Pulmonary artery endothelial cell (primary cell): ENCODE measurements at regions not wholly inside any gene's neighbourhood (a gene's known extent, or its start where the extent isn't known, plus 50 kb on each side); places are given as distances from the start of the nearest gene placed in this dataset.
"Not testable (repeated sequence)": the region's sequence is repeated elsewhere in the genome, so short reads cannot be mapped to it uniquely, and the experiment has no call there.

Experiments
- DNase-seq: peaks from one replicate; pipeline ENCODE4 v3.0.0-alpha.2; 2011; ENCODE audit warnings: low read depth, low spot score

DNA sequence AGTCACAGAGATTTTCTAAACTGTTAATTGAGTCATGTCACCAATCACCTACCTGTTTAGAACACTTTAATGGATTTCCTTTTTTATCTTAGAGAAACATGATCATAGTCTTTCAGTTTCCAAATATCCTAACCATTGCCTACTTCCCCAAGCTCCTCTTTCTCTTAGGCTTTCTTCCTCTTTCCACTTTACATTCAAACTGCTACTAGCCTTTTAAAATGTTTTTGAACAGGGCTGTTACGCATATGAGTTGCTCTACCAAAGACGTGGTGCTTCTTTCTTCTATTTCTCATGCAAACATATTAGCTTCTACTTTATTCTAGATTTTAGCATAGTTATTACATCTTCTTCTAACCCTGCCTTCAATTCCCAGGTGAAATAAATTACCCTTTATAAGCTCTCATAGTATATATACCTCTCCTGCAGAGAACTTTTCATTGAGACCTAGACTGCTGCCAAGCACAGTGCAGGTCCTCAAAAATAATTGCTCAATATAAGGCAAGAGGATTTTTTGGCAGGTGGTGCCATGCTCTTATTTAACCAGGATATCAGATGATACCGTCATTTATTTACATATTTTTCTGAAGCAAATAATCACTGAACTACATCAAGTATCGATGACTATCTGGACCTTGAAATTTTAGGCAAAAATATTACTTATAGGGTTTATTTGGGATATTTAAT lies 937.1 kb downstream of the TSN start:
- no peak for DNase-seq

DNA sequence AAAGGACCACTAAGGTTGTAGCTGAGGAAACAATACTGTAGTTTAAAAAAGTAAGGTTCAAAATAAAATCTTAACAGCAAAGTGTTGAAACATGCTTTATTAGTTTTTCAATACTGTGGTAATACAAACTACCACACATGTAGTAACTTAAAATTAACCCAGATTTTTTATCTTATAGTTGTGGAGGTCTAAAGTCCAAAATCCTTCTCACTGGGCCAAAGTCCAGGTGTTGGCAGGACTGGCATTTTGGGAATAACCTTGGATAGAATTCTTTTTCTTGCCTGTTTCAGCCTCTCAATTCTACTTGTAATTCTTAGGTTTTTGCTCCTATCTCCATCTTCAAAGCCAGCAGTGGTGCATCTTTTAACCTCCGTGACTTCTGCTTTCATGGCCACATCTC lies 942.0 kb downstream of the TSN start:
- DNase-seq: no peak

DNA sequence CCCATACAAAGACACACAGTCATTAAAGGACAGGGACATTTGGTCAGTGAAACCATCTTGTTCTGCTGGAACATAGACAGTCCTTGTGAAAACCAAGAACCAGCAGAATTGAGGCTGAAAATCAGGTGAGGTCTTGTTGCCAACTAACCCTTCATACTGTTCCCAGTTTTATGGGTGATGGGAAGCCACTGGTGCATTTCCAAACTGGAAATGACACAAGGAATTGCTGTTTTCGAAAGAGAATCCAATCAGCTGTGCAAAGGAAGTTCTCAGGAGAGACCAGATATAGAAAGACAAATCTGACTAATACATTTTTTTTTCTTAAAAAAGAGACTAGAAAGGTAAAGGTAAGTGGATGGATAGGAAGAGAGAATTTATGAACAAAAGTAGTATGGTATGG lies 948.2 kb downstream of the TSN start:
- DNase-seq: no peak

DNA sequence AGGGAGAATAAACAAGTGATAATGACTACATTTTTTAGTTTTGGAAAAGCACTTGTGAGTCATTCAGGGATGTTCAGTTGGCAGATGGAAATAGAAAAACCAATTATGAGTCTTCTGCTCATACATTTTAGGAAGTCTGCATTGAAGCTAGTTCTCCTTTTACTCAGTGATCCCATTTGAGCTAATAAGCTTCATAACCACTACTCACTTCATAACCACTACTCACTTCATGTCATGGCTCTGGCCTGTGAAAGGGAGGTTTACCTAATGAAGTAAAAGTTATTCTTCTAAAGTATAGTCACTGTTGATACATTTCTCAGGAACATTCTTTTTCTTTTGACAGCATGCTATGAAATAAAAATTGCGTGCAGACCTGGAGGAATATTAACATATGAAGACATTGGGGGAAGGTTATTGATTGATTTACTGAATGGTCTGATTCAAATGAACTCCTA lies 948.7 kb downstream of the TSN start:
- no peak for DNase-seq

DNA sequence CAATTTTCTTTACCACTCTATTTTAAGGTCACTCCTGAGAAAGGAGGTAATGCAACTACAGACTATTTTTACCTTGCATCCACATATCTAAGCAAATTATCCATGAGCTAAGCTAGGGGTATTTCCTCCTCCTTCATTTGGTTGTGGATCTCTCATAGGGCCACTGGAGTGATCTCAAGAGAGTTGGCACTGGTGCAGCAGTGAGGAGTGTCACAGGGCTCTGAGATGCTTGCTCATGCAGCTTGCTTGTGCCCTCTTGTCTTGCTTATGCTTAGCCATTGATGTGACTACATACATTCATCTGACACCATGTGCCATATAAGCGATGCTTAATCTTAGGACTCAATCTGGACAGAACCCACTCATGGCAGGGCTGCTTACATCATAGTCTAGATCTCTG lies 950.3 kb downstream of the TSN start:
- no peak for DNase-seq

DNA sequence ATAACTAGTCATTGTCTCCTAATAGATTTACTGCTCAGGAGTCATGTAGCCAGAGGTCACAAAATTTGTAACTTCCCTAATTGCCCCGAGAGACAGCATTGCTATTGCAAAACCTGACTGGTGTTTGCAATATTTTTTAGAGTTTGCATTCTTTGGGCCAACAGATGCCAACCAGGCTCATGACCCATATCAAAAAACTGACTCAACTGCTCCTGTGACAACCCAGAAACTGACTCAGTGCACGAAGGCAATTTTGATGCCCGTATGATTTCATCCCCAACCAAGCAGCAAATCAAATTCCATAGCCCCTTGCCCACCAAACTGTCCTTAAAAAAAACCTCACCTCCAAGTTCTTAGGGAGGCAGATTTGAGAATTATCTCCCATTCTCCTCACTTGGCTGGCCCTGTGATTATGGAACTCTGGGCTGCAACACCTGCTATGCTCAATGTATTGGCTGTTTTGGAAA lies 951.3 kb downstream of the TSN start:
- no peak for DNase-seq

DNA sequence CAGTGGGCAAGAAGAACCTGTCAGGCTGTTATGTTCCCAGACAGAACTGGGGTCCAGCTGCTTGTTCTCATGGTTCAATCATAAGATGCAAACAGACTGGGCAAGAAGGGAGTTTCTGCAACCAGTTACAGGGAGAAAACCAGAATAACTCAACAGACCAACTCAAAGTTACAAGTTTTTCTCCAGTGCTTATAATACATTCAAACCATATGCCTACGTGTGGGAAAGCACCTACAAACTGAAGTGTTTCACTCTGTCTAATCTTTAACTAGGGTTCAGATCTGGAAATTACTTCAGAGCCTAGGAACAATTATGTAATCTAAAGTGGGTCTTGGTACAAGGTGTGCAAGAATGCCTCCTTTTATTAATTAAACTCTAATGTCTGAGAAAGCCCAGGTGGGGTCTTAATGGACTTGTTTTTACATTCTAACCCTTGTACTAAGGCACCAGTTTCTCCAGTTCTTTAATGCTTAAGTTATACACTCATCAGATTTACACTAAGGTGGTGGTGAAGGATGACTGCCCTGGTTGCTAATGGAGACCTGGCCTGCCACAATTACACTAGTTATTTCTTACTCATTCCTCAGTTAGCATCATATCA lies 951.9 kb downstream of the TSN start:
- DNase-seq: no peak

DNA sequence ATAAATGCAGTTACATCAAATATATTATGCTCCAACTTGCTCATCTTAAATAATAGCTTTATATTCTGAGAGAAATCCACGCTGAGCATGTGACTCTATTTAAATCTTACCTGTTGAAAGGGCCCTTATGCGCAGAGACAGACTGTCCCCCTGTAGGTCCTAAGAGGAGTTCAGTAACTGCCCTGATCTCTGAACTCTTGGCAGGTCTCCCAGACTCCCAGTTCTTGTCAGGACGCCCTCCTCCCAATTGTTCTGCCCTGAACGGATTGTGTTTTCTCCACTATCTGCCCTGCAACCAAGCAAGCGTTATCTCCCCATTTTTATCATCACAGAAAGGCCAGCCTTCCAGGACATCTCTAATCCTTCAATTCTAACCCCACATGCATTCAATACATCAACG lies 954.6 kb downstream of the TSN start:
- DNase-seq: no peak

DNA sequence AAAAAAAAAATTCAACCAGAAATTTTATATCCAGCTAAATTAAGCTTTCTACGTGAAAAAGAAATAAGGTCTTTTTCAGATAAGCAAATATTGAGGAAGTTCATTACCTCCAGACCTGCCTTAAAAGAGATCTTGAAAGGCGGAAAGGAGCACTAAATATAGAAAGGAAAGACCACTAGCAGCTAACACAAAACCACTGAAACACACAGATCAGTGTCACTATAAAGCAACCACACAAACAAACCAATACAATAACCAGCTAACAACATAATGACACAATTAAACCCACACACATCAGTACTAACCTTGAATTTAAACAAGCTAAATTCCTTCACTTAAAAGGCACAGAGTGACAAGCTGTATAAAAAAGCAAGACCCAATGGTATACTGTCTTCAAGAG lies 958.3 kb downstream of the TSN start:
- no peak for DNase-seq

DNA sequence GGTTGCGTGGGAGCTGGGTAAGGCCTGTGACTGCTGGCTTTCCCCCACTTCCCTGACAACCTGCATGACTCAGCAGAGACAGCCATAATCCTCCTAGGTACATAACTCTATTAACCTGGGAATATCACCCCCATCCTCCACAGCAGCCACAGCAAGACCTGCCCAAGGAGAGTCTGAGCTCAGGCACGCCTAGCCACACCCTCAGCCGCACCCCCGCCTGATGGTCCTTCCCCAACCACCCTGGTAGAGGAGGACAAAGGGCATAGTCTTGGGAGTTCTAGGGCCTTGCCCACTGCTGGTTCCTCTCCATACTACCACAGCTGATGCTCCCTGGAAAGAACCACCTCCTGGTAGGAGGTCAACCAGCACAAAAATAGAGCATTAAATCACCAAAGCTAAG lies 965.4 kb downstream of the TSN start:
- not testable (repeated sequence) for DNase-seq

DNA sequence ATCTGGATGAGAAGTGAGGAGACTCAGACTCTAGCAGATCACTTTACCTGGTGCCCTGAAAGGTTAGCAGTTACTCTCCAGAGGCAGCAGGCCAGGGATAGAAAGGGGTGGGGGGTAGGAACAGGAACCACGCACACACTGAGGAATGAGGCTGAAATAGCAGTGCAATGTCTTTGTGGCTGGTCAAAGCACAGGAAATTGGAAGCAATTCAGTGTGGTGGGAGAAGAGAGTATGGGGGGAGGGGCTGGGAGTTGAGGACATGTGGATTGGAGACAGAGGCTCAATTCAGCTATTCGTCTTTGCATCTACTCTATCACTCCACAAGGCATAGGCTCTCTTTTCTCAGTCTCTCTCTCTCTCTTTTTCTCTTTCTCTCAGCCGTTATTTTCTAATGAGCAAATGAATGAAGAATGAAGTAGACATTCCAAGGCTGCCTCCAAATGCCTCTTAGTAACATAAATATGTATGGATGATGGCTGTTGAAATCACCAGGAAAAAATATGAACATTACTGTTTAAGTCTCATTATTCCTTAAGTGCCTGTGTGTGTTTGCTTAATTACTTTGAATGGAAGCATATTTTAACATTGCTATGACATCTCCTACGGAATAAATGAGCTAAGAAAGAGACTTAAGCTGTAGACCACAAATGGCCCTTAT lies 979.4 kb downstream of the TSN start:
- DNase-seq: no peak

DNA sequence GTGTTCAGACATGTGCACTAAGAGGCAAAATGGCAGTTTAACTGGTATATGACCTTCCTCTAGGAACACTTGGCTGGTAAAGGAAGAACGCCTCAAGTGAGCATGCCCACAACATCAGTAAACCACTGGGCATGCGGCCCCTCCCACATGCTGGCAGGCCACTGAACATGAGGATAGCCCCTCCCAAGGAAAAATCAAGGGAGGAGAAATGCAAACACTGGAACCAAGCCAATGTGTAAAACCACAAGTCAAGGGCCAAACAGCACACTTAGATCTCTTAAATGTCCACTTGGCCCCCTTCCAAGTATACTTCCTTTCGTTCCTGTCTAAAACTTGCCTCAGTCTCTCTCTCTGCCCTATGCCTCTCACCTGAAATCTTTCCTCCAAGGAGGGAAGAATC lies 980.8 kb downstream of the TSN start:
- DNase-seq: no peak

DNA sequence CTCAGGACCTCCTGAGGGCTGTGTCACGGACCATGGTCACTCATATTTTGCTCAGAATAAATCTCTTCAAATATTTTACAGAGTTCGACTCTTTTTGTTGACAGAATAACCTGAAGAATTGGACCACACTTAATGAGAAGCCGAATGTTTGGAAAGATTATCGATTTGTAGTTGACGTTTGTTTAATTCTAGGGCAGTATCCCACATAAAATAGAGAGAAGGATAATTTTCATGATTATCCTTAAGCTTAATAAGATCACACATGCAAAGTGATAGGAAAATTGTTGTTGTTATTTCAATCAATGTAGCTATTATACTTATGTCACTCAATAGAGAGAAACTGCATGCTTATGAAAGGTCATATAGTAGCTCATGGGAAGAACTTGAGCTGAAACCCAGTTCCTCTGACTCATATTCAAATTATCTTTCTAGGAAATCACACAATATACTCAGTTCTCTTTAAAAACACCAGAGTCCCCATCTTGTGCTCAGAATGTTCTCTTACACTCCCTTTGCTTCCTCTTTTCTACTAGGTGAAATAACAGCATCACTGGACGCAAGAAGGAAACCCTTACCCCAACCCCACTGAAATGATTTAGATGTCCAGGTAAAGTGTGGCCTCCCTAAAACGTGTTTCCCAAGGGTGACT lies 982.1 kb downstream of the TSN start:
- no peak for DNase-seq

DNA sequence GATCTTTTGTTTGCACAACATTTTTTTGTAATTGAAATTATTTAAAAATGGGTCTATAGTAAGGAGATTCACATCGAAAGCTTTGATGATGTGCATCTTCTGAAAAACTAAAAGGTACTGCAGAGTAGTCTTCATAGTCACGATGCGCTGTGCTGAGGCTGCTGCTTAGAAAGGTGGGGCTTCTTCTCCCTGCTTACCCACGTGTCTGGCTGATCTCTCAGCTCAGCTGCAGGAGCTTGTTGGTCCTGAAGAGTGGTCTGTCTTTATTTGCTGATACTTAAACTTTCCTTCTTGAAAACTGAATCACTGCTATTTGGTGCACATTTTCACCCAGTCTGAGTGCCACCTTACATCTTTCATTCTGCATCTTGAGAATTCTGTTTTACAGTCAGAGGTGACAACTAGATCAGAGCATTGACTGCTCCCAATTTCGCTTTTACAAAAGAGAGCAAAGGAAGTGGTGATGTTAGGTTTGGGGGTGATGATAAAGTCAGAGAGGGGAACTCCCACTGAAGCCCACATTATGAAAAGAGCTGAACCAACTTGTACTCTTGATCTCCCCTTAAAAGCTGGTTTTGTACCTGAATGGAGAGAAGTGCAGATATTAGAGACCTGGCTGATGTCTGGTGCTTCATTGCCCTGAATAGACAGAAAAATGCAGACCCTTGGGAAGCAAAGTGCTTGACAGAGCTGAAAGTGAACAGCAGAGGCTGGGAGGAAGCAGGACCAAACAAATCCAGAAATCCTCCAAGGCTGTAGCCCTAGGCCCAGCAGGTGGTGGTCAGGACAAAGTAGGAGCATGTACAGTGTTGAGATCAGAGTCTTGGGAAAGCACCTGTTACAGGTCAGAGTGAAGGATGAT lies 984.5 kb downstream of the TSN start:
- no peak for DNase-seq

DNA sequence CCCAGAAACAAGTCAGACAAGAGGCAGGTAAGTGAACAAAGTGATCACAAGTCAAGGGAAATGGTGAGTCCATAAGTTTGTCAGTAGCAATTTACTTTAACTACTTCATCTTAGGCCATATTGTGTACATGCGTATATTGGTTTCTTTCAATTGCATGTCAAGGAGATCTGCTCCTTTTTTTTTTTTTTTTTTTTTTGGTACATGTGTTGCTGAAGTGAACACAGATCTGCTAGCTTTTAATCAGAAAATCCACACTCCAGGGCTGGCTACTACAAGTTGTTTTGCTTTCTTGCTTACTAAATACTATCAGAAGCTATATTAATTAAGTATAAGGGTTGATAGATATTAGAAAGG lies 985.1 kb downstream of the TSN start:
- DNase-seq: no peak

DNA sequence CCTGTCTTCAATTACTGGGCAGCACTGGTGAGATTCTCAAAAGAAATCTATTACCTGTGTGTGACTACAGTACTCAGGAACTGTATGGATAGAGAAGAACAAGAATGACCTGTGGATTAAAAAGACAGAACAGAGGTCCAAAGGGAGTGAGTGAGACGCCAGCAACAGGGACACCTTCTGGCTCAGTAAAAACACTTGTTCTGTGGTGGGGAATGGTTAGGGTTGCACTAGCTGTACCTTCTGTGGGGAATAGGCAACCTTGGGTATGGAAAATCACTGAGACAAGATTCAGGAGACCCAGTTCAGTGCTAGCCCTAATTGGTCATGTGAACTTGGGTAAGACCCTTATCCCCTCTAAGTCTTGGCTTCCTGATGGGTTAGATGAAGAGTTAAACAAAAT lies 986.0 kb downstream of the TSN start:
- DNase-seq: no peak

DNA sequence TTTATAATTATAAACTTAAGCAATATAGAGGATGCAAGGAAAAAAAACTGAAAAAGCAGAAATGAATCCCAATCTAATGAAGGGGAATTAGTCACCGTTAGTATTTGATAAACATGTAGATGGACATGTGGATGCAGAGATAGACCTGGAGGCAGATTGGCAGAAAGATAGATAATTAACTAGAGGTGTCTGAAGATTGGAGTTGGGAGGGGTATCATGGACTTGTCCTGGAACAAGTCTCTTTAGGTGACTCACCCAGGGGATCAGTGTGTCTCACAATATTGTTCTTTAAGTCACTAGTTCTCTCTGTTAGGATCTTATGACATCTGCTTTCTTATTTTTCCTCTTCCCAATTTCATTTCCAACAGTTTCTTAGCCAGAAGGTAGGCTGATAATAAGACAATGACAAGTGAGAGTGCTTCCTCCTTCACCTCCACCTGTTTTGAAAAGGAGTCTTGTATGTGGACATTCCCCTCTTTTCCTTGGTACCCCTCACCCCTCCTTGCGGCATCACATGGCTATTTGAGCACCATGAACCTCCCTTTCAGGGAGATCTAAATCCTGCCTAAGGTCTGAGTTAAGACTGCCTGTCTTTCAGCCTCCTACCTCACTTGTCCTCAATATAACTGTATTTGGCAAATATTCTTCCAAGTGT lies 987.7 kb downstream of the TSN start:
- DNase-seq: no peak

DNA sequence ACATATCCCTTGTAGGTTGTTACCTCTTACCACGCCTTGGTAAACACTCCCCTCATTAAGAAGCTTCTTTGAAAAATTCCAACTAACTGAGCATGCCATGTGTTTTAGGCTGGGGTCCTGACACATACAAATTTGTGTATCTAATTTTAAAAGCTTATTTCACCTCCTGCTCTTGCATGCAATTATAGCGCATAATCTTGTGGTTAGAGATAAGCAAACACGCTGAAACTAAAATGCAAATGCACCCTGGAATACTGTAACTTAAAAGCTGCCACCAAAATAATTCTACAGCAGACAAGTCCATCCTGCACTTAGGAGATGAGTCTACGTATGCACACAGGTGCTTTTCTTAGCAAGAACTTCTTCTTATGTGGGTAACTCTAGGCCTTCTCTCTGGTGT lies 990.2 kb downstream of the TSN start:
- DNase-seq: no peak

DNA sequence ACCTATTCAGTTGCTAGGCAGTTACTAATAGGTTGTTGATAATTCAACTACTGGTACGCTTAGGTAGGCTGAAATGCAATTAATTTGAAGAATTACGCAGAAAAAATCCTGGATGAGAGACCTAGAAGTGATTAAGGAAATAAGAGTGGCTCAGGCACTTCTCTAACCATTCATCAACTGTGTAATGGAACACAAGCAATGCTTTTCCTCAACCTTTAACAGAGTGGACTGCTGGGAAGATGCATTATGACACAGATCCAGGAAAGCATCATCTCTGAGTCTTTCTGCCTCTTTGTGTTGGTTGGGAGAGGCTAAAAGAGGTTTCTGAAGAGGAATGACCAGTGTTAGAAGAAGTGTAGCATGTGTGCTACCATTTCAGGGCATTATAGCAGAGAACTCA lies 992.2 kb downstream of the TSN start:
- no peak for DNase-seq

DNA sequence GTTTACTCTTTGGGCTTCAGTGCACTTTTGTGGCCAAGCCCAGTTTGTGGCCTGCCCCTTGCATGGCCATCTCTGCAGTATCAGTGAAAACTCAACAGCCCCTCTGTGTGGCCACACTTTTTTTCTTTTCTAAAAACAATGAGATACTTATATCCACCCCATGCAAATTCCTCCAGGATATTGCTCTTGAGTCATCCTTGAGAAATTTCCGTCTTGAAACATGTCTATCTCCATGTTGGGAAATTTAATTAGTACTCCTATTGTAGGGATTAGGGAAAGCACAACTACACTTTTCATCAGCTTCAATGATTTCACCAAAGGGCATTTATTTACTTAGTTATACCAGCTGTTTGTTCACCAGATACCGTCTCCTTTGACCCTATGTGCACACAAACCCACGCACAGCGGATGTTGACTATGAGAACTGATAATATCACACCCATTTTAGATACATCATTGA lies 993.1 kb downstream of the TSN start:
- DNase-seq: peak; percentile 52

DNA sequence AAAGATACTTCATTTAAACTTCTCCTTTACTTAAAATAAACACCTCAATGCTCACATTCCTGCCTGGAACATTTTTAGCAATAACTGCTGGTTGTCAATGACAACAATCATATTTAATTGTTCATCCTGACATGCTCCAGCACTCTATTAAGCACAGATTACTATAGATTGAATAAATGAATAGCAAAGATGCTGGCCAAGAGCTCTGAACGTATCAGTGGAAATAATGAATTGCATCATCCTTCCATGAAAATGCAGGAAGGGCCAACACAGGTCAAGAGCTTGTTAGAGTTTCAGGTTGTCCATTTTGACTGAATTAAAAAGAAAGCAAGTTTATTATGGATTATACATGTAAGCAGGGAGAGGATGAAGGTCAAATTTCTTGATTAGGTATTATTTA lies 994.0 kb downstream of the TSN start:
- DNase-seq: no peak
